Ishikawa (cell line): ENCODE measurements at regions not wholly inside any gene's neighbourhood (a gene's known extent, or its start where the extent isn't known, plus 50 kb on each side); places are given as distances from the start of the nearest gene placed in this dataset.

Source experiments
- EGR1 ChIP-seq: IDR thresholded peaks from 2 replicates; pipeline ENCODE4 v1.6.1; 2012
- MAX ChIP-seq: IDR thresholded peaks from 2 replicates; pipeline ENCODE4 v1.6.1; 2012
- REST ChIP-seq: IDR thresholded peaks from 2 replicates; pipeline ENCODE4 v1.6.1; 2012; ENCODE audit warnings: low read depth, mild to moderate bottlenecking
- TEAD4 ChIP-seq: IDR thresholded peaks from 2 replicates; pipeline ENCODE4 v1.6.1; 2012
- YY1 ChIP-seq: IDR thresholded peaks from 2 replicates; pipeline ENCODE4 v1.6.1; 2012; ENCODE audit warnings: low read depth

- TF ChIP-seq TEAD4 (no peak), REST (no peak), EGR1 (no peak), MAX (no peak), YY1 (no peak)
Observed at GRCh38 chr2:234161932-234162331, 111.4 kb downstream of the SPP2 start.
